A549 (cell line): ENCODE measurements at regions not wholly inside any gene's neighbourhood (a gene's known extent, or its start where the extent isn't known, plus 50 kb on each side); places are given as distances from the start of the nearest gene placed in this dataset.

ENCODE experiments used
- ATAC-seq, 2 experiments: fragments of 200-7000 bp in 1 of 2; fragments of >200 bp in 1 of 2; cut with Nextera tagmentation in 1 of 2; cut with Tn5 transposase in 1 of 2; 3 replicates each; pipeline versions ENCODE4 v1.8.0 to v1.9.1; 2018 to 2020; ENCODE audit warnings: mild to moderate bottlenecking in 1 of 2, moderate library complexity in 1 of 2
- CTCF ChIA-PET: fragments of 300-600 bp; sonication (Branson Sonifier 250); formaldehyde crosslinking; extraction: SDS; loops from one replicate; lab custom pipeline; 2021; ENCODE audit warnings: antibody characterized with exemption, inconsistent platforms; lab: Yijun Ruan, JAX
- POLR2A ChIA-PET: fragments of 350-600 bp; formaldehyde crosslinking; extraction: SDS; loops from one replicate; lab custom pipeline; 2021; ENCODE audit warnings: antibody characterized with exemption, inconsistent platforms; lab: Yijun Ruan, JAX
- DNase-seq, 2 experiments: peaks; one replicate each; pipeline versions ENCODE4 v3.0.0 to v3.0.0-alpha.2; 2011 to 2016; ENCODE audit warnings: low read depth in 1 of 2, low spot score in 1 of 2
- FAIRE-seq: peaks from 2 replicates; lab custom pipeline; 2011; peaks lifted over from hg19 to GRCh38; lab: Jason Lieb, UNC
- H3K27ac ChIP-seq, 2 experiments: fragments of >200 bp; sonication (Bioruptor Twin); formaldehyde crosslinking; 3 replicates each; pipeline ENCODE4 v1.5.1; 2016 to 2017
- H3K4me1 ChIP-seq: fragments of >200 bp; sonication (Bioruptor Twin); formaldehyde crosslinking; 3 replicates; pipeline ENCODE4 v1.6.1; 2016
- H3K4me2 ChIP-seq: fragments of >200 bp; sonication (Bioruptor Twin); formaldehyde crosslinking; 3 replicates; pipeline ENCODE4 v1.6.1; 2016
- H3K4me3 ChIP-seq: fragments of >200 bp; sonication (Bioruptor Twin); formaldehyde crosslinking; 3 replicates; pipeline ENCODE4 v1.5.1; 2016
- H3K9me3 ChIP-seq: fragments of >200 bp; sonication (Bioruptor Twin); formaldehyde crosslinking; 3 replicates; pipeline ENCODE4 v1.6.1; 2016
- CBX2 ChIP-seq: fragments of 200-600 bp; sonication (generic); IDR thresholded peaks from 2 replicates; pipeline ENCODE4 v1.6.1; 2016; ENCODE audit warnings: low read depth, mild to moderate bottlenecking, borderline replicate concordance
- CHD2 ChIP-seq: fragments of 150-350 bp; IDR thresholded peaks from 2 replicates; pipeline ENCODE4 v1.6.1; 2014; ENCODE audit warnings: low read length; ENCODE audit not compliant: partially characterized antibody
- CHD4 ChIP-seq: fragments of 200-600 bp; sonication (generic); IDR thresholded peaks from 2 replicates; pipeline ENCODE4 v1.6.1; 2016; ENCODE audit warnings: antibody characterized with exemption, mild to moderate bottlenecking, borderline replicate concordance
- EHF ChIP-seq: fragments of 250-450 bp; sonication (Bioruptor Pico); IDR thresholded peaks from 2 replicates; pipeline ENCODE4 v1.5.0; 2020; ENCODE audit warnings: mild to moderate bottlenecking
- EP300 ChIP-seq, 2 experiments: fragments of >200 bp; sonication (Bioruptor Twin); formaldehyde crosslinking; IDR thresholded peaks; 2 replicates in 1 of 2; 3 replicates in 1 of 2; pipeline ENCODE4 v1.6.1; 2016 to 2017
- ESRRA ChIP-seq: fragments of 150-350 bp; IDR thresholded peaks from 2 replicates; pipeline ENCODE4 v1.6.1; 2014; ENCODE audit warnings: mild to moderate bottlenecking, low read length, borderline replicate concordance
- FOSL2 ChIP-seq, 2 experiments: fragments of 450-650 bp in 1 of 2; fragments of >200 bp in 1 of 2; sonication (Bioruptor Twin) in 1 of 2; formaldehyde crosslinking; IDR thresholded peaks; 2 replicates each; pipeline versions ENCODE4 v1.5.0 to v1.6.1; 2016 to 2020; ENCODE audit warnings: mild to moderate bottlenecking in 1 of 2, moderate library complexity in 1 of 2
- GATA3 ChIP-seq: IDR thresholded peaks from 2 replicates; pipeline ENCODE4 v1.6.1; 2012; ENCODE audit warnings: borderline replicate concordance
- HDAC2 ChIP-seq: fragments of 200-600 bp; sonication (generic); IDR thresholded peaks from 2 replicates; pipeline ENCODE4 v1.6.1; 2016
- HES2 ChIP-seq: fragments of >200 bp; sonication (Bioruptor Twin); formaldehyde crosslinking; IDR thresholded peaks from 2 replicates; pipeline ENCODE4 v1.6.1; 2016
- HEYL ChIP-seq: fragments of 250-450 bp; sonication (Bioruptor Pico); IDR thresholded peaks from 2 replicates; pipeline ENCODE4 v1.8.0; 2021; ENCODE audit warnings: mild to moderate bottlenecking, moderate library complexity
- HOXA7 ChIP-seq: fragments of 250-450 bp; sonication (Bioruptor Pico); IDR thresholded peaks from 2 replicates; pipeline ENCODE4 v1.5.0; 2020; ENCODE audit warnings: mild to moderate bottlenecking, moderate library complexity
- HOXB5 ChIP-seq: fragments of 250-450 bp; sonication (Bioruptor Pico); IDR thresholded peaks from 2 replicates; pipeline ENCODE4 v1.5.0; 2020; ENCODE audit warnings: mild to moderate bottlenecking, moderate library complexity
- JUN ChIP-seq, 2 experiments: fragments of >200 bp; sonication (Bioruptor Twin); formaldehyde crosslinking; IDR thresholded peaks; 2 replicates in 1 of 2; 3 replicates in 1 of 2; pipeline ENCODE4 v1.6.1; 2016 to 2017
- KDM1A ChIP-seq: fragments of 200-600 bp; sonication (generic); IDR thresholded peaks from 2 replicates; pipeline ENCODE4 v1.6.1; 2016; ENCODE audit warnings: low read depth, mild to moderate bottlenecking
- KDM5A ChIP-seq: fragments of 200-600 bp; sonication (generic); IDR thresholded peaks from 2 replicates; pipeline ENCODE4 v1.6.1; 2016; ENCODE audit warnings: antibody characterized with exemption, mild to moderate bottlenecking
- MAFK ChIP-seq: fragments of 450-650 bp; IDR thresholded peaks from 2 replicates; pipeline ENCODE4 v1.6.1; 2014; ENCODE audit not compliant: partially characterized antibody
- MAX ChIP-seq: IDR thresholded peaks from 2 replicates; pipeline ENCODE4 v1.6.1; 2012
- MAZ ChIP-seq: fragments of 150-350 bp; IDR thresholded peaks from 2 replicates; pipeline ENCODE4 v1.6.1; 2014; ENCODE audit warnings: antibody characterized with exemption, low read depth, low read length, borderline replicate concordance
- MYC ChIP-seq: IDR thresholded peaks from 2 replicates; pipeline ENCODE4 v1.6.1; 2012; ENCODE audit warnings: mild to moderate bottlenecking, inconsistent platforms, low read length, improper control_type of control experiment, borderline replicate concordance
- NPAS2 ChIP-seq: fragments of 250-450 bp; sonication (Bioruptor Pico); IDR thresholded peaks from 2 replicates; pipeline ENCODE4 v1.8.0; 2022; ENCODE audit warnings: mild to moderate bottlenecking, moderate library complexity, borderline replicate concordance
- NR3C1 ChIP-seq: fragments of >200 bp; sonication (Bioruptor Twin); formaldehyde crosslinking; IDR thresholded peaks from 3 replicates; pipeline ENCODE4 v1.6.1; 2017
- POLR2A ChIP-seq: IDR thresholded peaks from 2 replicates; pipeline ENCODE4 v1.6.1; 2012; ENCODE audit warnings: mild to moderate bottlenecking, low read length
- REST ChIP-seq: fragments of 200-600 bp; sonication (generic); IDR thresholded peaks from 2 replicates; pipeline ENCODE4 v1.6.1; 2016; ENCODE audit warnings: antibody characterized with exemption, mild to moderate bottlenecking, moderate library complexity
- RFX5 ChIP-seq: fragments of 450-650 bp; IDR thresholded peaks from 2 replicates; pipeline ENCODE4 v1.7.1; 2014; ENCODE audit warnings: antibody characterized with exemption, mild to moderate bottlenecking, moderate library complexity
- RNF2 ChIP-seq: fragments of 200-600 bp; sonication (generic); IDR thresholded peaks from 2 replicates; pipeline ENCODE4 v1.6.1; 2016; ENCODE audit warnings: low read depth, mild to moderate bottlenecking, antibody characterized with exemption, moderate library complexity, borderline replicate concordance
- SREBF2 ChIP-seq: fragments of 450-650 bp; IDR thresholded peaks from 2 replicates; pipeline ENCODE4 v1.6.1; 2014; ENCODE audit warnings: mild to moderate bottlenecking, moderate library complexity
- ZNF302 ChIP-seq: fragments of 250-450 bp; sonication (Bioruptor Pico); IDR thresholded peaks from 2 replicates; pipeline ENCODE4 v1.9.0; 2021; ENCODE audit warnings: inconsistent platforms, mild to moderate bottlenecking, moderate library complexity
- WGBS: methylation state at CpG from one replicate; pipeline ENCODE4 v1.1.6; 2017; ENCODE audit errors: missing lambda C conversion rate; 5-methylcytosine and 5-hydroxymethylcytosine counted together

GRCh38 chr20:53838311-53838868 is 232.0 kb downstream of the BCAS1 start:
- DNase-seq (no peak), ATAC-seq (no peak), FAIRE-seq (no peak)
- Histone ChIP-seq H3K9me3 (no peaks in the 10 kb centered on the region), H3K27ac (0 out of 6 replicates have a peak overlapping the region, but pooled peaks of 1 of the 2 experiments have one; percentile 11), H3K4me3 (no peak overlapping the region), H3K4me2 (no peak overlapping the region), H3K4me1 (peaks cover 22% of the 10 kb centered on the region)
- 79% methylated on average over 14 of the region's 14 CpGs for WGBS
- POLR2A ChIA-PET, result no interaction called here
- no peak for TF ChIP-seq CHD2
- no peak for TF ChIP-seq POLR2A
- TF ChIP-seq MAZ, result no peak
- no peak for TF ChIP-seq JUN (IDR thresholded peaks at IDR 0.05)
- TF ChIP-seq EHF (CRISPR knock-in tag), result no peak
- no peak for TF ChIP-seq HOXA7 (CRISPR knock-in tag)
- no peak for TF ChIP-seq ZNF302 (CRISPR knock-in tag)
- no peak for TF ChIP-seq NR3C1
- TF ChIP-seq CBX2, result no peak
- TF ChIP-seq ESRRA, result no peak
- no peak for TF ChIP-seq HEYL (CRISPR knock-in tag)
- TF ChIP-seq MAFK, result no peak
- TF ChIP-seq KDM5A, result no peak
- no peak for TF ChIP-seq KDM1A
- TF ChIP-seq GATA3, result no peak
- TF ChIP-seq MAX, result no peak
- TF ChIP-seq NPAS2 (CRISPR knock-in tag), result no peak
- CTCF ChIA-PET, result interaction anchor here (0.7 to 1.8 kb wide), 2 partner anchors 77 to 207 kb away, joined by 3 to 7 read pairs; no protein-coding TSS in a partner anchor

GRCh38 chr20:53837126-53837826 is 233.1 kb downstream of the BCAS1 start:
- Histone ChIP-seq H3K4me3 (no peak overlapping the region), H3K4me1 (peaks cover 22% of the 10 kb centered on the region), H3K27ac (peak overlapping the region; percentile 5 to 74; a peak in 4 of 6 replicates), H3K9me3 (no peaks in the 10 kb centered on the region), H3K4me2 (no peak overlapping the region)
- ChIA-PET POLR2A (interaction anchor here (1.0 kb wide), 1 partner anchor 29 kb away, joined by 4 read pairs; no protein-coding TSS in a partner anchor), CTCF (interaction anchor here (0.7 kb wide), 2 partner anchors 78 to 80 kb away, joined by 3 read pairs; no protein-coding TSS in a partner anchor)
- TF ChIP-seq EP300 (IDR thresholded peaks at IDR 0.05), result no peak
- no peak for TF ChIP-seq RNF2
- TF ChIP-seq HES2, result no peak
- DNase-seq, result no peak
- no peak for FAIRE-seq
- ATAC-seq, result peak; percentile 24 to 39; a peak in 2 of 6 replicates
- 78% methylated on average over 5 of the region's 5 CpGs for WGBS

- CTCF ChIA-PET, result no interaction called here
Observed at GRCh38 chr20:53834749-53835148, 235.6 kb downstream of the BCAS1 start.

GRCh38 chr20:53834062-53834442 is 236.3 kb downstream of the BCAS1 start:
- H3K27ac ChIP-seq, result peak overlapping the region; percentile 38 to 74
- CTCF ChIA-PET, result interaction anchor here (0.9 to 1.3 kb wide), 2 partner anchors 16 to 33 kb away, joined by 3 to 4 read pairs; no protein-coding TSS in a partner anchor
- FAIRE-seq (no peak), ATAC-seq (no peak), DNase-seq (no peak)
- 72% methylated on average over 3 of the region's 3 CpGs for WGBS
- H3K4me2 ChIP-seq, result peak overlapping the region; percentile 30; the same call in 2 of the 3 replicates
- no peaks in the 10 kb centered on the region for H3K9me3 ChIP-seq
- no peak overlapping the region for H3K4me3 ChIP-seq
- POLR2A ChIA-PET, result no interaction called here
- TF ChIP-seq REST (no peak), SREBF2 (no peak), CHD2 (no peak), ESRRA (no peak), HDAC2 (no peak), CHD4 (no peak), MYC (no peak), FOSL2 (IDR thresholded peaks at IDR 0.05) (no peak), FOSL2 (CRISPR knock-in tag; IDR thresholded peaks at IDR 0.05) (no peak)
- peaks cover 32% of the 10 kb centered on the region for H3K4me1 ChIP-seq

More at GRCh38 chr20:53834749-53835148, 235.6 kb downstream of the BCAS1 start:
- Histone ChIP-seq H3K27ac (peak overlapping the region; percentile 38 to 74; a peak in 5 of 6 replicates), H3K9me3 (no peaks in the 10 kb centered on the region), H3K4me1 (peaks cover 34% of the 10 kb centered on the region), H3K4me3 (no peak overlapping the region), H3K4me2 (no peak overlapping the region)
- no peak for ATAC-seq
- FAIRE-seq, result no peak
- POLR2A ChIA-PET, result no interaction called here
- no peak for DNase-seq
- 95% methylated on average over 8 of the region's 8 CpGs for WGBS
- TF ChIP-seq CHD2 (no peak), CBX2 (no peak), RFX5 (no peak), HEYL (CRISPR knock-in tag) (no peak), HOXB5 (CRISPR knock-in tag) (no peak)
